CD4-positive, alpha-beta T cell (primary cell): ENCODE measurements at regions not wholly inside any gene's neighbourhood (a gene's known extent, or its start where the extent isn't known, plus 50 kb on each side); places are given as distances from the start of the nearest gene placed in this dataset.

Source experiments
- ATAC-seq: fragments of 200-7000 bp; cut with Tn5 transposase; one replicate; pipeline ENCODE4 v1.10.0; 2022; ENCODE audit warnings: mild to moderate bottlenecking; ENCODE audit not compliant: poor library complexity
- CTCF ChIA-PET: fragments of 350-600 bp; sonication (Branson Sonifier 250); formaldehyde crosslinking; loops from one replicate; lab custom pipeline; 2021; ENCODE audit warnings: antibody characterized with exemption, inconsistent platforms; lab: Charles Lee
- POLR2A ChIA-PET: fragments of 350-600 bp; sonication (Branson Sonifier 250); formaldehyde crosslinking; loops from one replicate; lab custom pipeline; 2021; ENCODE audit warnings: antibody characterized with exemption, inconsistent platforms; lab: Charles Lee
- DNase-seq, 14 experiments: peaks; one replicate each; pipeline ENCODE4 v3.0.0-alpha.2; 2013 to 2020; ENCODE audit warnings: mixed read lengths in 2 of 14
- H3K27ac ChIP-seq, 2 donors: one replicate each; pipeline versions ENCODE4 v1.5.1 to v1.7.0; 2013; ENCODE audit warnings: low read length in 2 of 2, low read depth in 1 of 2, mild to moderate bottlenecking in 1 of 2
- H3K27me3 ChIP-seq, 2 experiments: 1 replicate in 1 of 2; 2 replicates in 1 of 2; pipeline versions ENCODE4 v1.6.1 to v1.7.0; 2013; ENCODE audit warnings: low read length in 2 of 2, control low read depth in 1 of 2, mild to moderate bottlenecking in 1 of 2, moderate library complexity in 1 of 2; ENCODE audit not compliant: insufficient read depth in 2 of 2, control insufficient read depth in 1 of 2
- H3K36me3 ChIP-seq: one replicate; pipeline ENCODE4 v1.6.1; 2013; ENCODE audit warnings: low read length, control low read depth; ENCODE audit not compliant: insufficient read depth
- H3K4me1 ChIP-seq: one replicate; pipeline ENCODE4 v1.6.1; 2013; ENCODE audit warnings: low read length, control low read depth; ENCODE audit not compliant: insufficient read depth
- H3K4me3 ChIP-seq: one replicate; pipeline ENCODE4 v1.5.1; 2013; ENCODE audit warnings: mild to moderate bottlenecking, low read length, moderate library complexity
- H3K9me3 ChIP-seq, 2 experiments: 1 replicate in 1 of 2; 2 replicates in 1 of 2; pipeline versions ENCODE4 v1.6.1 to v1.7.0; 2013; ENCODE audit warnings: low read length in 2 of 2, mild to moderate bottlenecking in 2 of 2, control low read depth in 1 of 2, moderate library complexity in 1 of 2; ENCODE audit not compliant: control insufficient read depth in 1 of 2, insufficient read depth in 1 of 2
- H3K27ac Mint-ChIP-seq: one replicate; pipeline ENCODE4 v1.8.0; 2020; ENCODE audit warnings: mixed read lengths
- H3K27me3 Mint-ChIP-seq: one replicate; pipeline ENCODE4 v1.8.0; 2021; ENCODE audit warnings: mixed read lengths
- H3K36me3 Mint-ChIP-seq: one replicate; pipeline ENCODE4 v1.8.0; 2021; ENCODE audit warnings: low read depth, mixed read lengths
- H3K4me1 Mint-ChIP-seq: one replicate; pipeline ENCODE4 v1.8.0; 2021; ENCODE audit warnings: low read depth, mixed read lengths
- H3K4me3 Mint-ChIP-seq: one replicate; pipeline ENCODE4 v1.8.0; 2020; ENCODE audit warnings: mild to moderate bottlenecking, mixed read lengths
- H3K9me3 Mint-ChIP-seq: one replicate; pipeline ENCODE4 v1.8.0; 2020; ENCODE audit warnings: mixed read lengths
- CTCF ChIP-seq: fragments of 200-600 bp; IDR thresholded peaks from one replicate; pipeline ENCODE4 v1.8.0; 2022; ENCODE audit warnings: antibody characterized with exemption, mild to moderate bottlenecking
- intact Hi-C, 2 experiments: fragments of 100-400 bp; cut with DNase I in 1 of 2; cut with micrococcal nuclease in 1 of 2; formaldehyde crosslinking; loops; one replicate each; pipeline versions ENCODE4 v1.15.1 to v1.9.0; 2023 to 2025; cut with DNase I, micrococcal nuclease

- Mint-ChIP-seq H3K36me3 (no peaks in the 10 kb centered on the region), H3K4me3 (no peak overlapping the region), H3K27me3 (no peaks in the 10 kb centered on the region), H3K9me3 (no peaks in the 10 kb centered on the region), H3K27ac (no peak overlapping the region), H3K4me1 (no peaks in the 10 kb centered on the region)
- TF ChIP-seq CTCF, result no peak
- no peaks in the 10 kb centered on the region for H3K9me3 ChIP-seq
- H3K4me1 ChIP-seq, result no peaks in the 10 kb centered on the region
- POLR2A ChIA-PET, result no interaction called here
- ATAC-seq, result no peak
- intact Hi-C loops, result no loop called here
- CTCF ChIA-PET, result no interaction called here
- DNase-seq, result no peak
- no peaks in the 10 kb centered on the region for H3K36me3 ChIP-seq
- no peak overlapping the region for H3K27ac ChIP-seq
- H3K4me3 ChIP-seq, result no peak overlapping the region
- H3K27me3 ChIP-seq, result no peaks in the 10 kb centered on the region
Measured at GRCh38 chr11:87604350-87604749, 566.6 kb downstream of the TMEM135 start.

GRCh38 chr11:87603887-87604286 is 566.2 kb downstream of the TMEM135 start:
- no peaks in the 10 kb centered on the region for H3K36me3 Mint-ChIP-seq
- intact Hi-C loops, result no loop called here
- no peaks in the 10 kb centered on the region for H3K27me3 Mint-ChIP-seq
- Histone ChIP-seq H3K27ac (no peak overlapping the region), H3K9me3 (no peaks in the 10 kb centered on the region), H3K4me3 (no peak overlapping the region), H3K27me3 (no peaks in the 10 kb centered on the region), H3K4me1 (no peaks in the 10 kb centered on the region), H3K36me3 (no peaks in the 10 kb centered on the region)
- H3K27ac Mint-ChIP-seq, result no peak overlapping the region
- no peaks in the 10 kb centered on the region for H3K4me1 Mint-ChIP-seq
- CTCF ChIA-PET, result no interaction called here
- H3K4me3 Mint-ChIP-seq, result no peak overlapping the region
- POLR2A ChIA-PET, result no interaction called here
- no peak for ATAC-seq
- no peak for DNase-seq
- no peak for TF ChIP-seq CTCF
- H3K9me3 Mint-ChIP-seq, result no peaks in the 10 kb centered on the region

- POLR2A ChIA-PET, result no interaction called here
- DNase-seq, result no peak
- no peak for ATAC-seq
Measured at GRCh38 chr11:87602776-87603175, 565.0 kb downstream of the TMEM135 start.

More at GRCh38 chr11:87602776-87603175, 565.0 kb downstream of the TMEM135 start:
- Mint-ChIP-seq H3K9me3 (no peaks in the 10 kb centered on the region), H3K4me1 (no peaks in the 10 kb centered on the region), H3K27me3 (no peaks in the 10 kb centered on the region), H3K36me3 (no peaks in the 10 kb centered on the region), H3K4me3 (no peak overlapping the region), H3K27ac (no peak overlapping the region)
- no peak for TF ChIP-seq CTCF
- Histone ChIP-seq H3K9me3 (no peaks in the 10 kb centered on the region), H3K4me1 (no peaks in the 10 kb centered on the region), H3K4me3 (no peak overlapping the region), H3K27ac (no peak overlapping the region), H3K27me3 (no peaks in the 10 kb centered on the region), H3K36me3 (no peaks in the 10 kb centered on the region)
- intact Hi-C loops, result no loop called here
- CTCF ChIA-PET, result no interaction called here
